CD4-positive, alpha-beta T cell (primary cell): ENCODE measurements at regions not wholly inside any gene's neighbourhood (a gene's known extent, or its start where the extent isn't known, plus 50 kb on each side); places are given as distances from the start of the nearest gene placed in this dataset.

Source experiments
- ATAC-seq: fragments of 200-7000 bp; cut with Tn5 transposase; one replicate; pipeline ENCODE4 v1.10.0; 2022; ENCODE audit warnings: mild to moderate bottlenecking; ENCODE audit not compliant: poor library complexity
- CTCF ChIA-PET: fragments of 350-600 bp; sonication (Branson Sonifier 250); formaldehyde crosslinking; loops from one replicate; lab custom pipeline; 2021; ENCODE audit warnings: antibody characterized with exemption, inconsistent platforms; lab: Charles Lee
- POLR2A ChIA-PET: fragments of 350-600 bp; sonication (Branson Sonifier 250); formaldehyde crosslinking; loops from one replicate; lab custom pipeline; 2021; ENCODE audit warnings: antibody characterized with exemption, inconsistent platforms; lab: Charles Lee
- DNase-seq, 14 experiments: peaks; one replicate each; pipeline ENCODE4 v3.0.0-alpha.2; 2013 to 2020; ENCODE audit warnings: mixed read lengths in 2 of 14
- H3K27ac ChIP-seq, 2 donors: one replicate each; pipeline versions ENCODE4 v1.5.1 to v1.7.0; 2013; ENCODE audit warnings: low read length in 2 of 2, low read depth in 1 of 2, mild to moderate bottlenecking in 1 of 2
- H3K27me3 ChIP-seq, 2 experiments: 1 replicate in 1 of 2; 2 replicates in 1 of 2; pipeline versions ENCODE4 v1.6.1 to v1.7.0; 2013; ENCODE audit warnings: low read length in 2 of 2, control low read depth in 1 of 2, mild to moderate bottlenecking in 1 of 2, moderate library complexity in 1 of 2; ENCODE audit not compliant: insufficient read depth in 2 of 2, control insufficient read depth in 1 of 2
- H3K36me3 ChIP-seq: one replicate; pipeline ENCODE4 v1.6.1; 2013; ENCODE audit warnings: low read length, control low read depth; ENCODE audit not compliant: insufficient read depth
- H3K4me1 ChIP-seq: one replicate; pipeline ENCODE4 v1.6.1; 2013; ENCODE audit warnings: low read length, control low read depth; ENCODE audit not compliant: insufficient read depth
- H3K4me3 ChIP-seq: one replicate; pipeline ENCODE4 v1.5.1; 2013; ENCODE audit warnings: mild to moderate bottlenecking, low read length, moderate library complexity
- H3K9me3 ChIP-seq, 2 experiments: 1 replicate in 1 of 2; 2 replicates in 1 of 2; pipeline versions ENCODE4 v1.6.1 to v1.7.0; 2013; ENCODE audit warnings: low read length in 2 of 2, mild to moderate bottlenecking in 2 of 2, control low read depth in 1 of 2, moderate library complexity in 1 of 2; ENCODE audit not compliant: control insufficient read depth in 1 of 2, insufficient read depth in 1 of 2
- H3K27ac Mint-ChIP-seq: one replicate; pipeline ENCODE4 v1.8.0; 2020; ENCODE audit warnings: mixed read lengths
- H3K27me3 Mint-ChIP-seq: one replicate; pipeline ENCODE4 v1.8.0; 2021; ENCODE audit warnings: mixed read lengths
- H3K36me3 Mint-ChIP-seq: one replicate; pipeline ENCODE4 v1.8.0; 2021; ENCODE audit warnings: low read depth, mixed read lengths
- H3K4me1 Mint-ChIP-seq: one replicate; pipeline ENCODE4 v1.8.0; 2021; ENCODE audit warnings: low read depth, mixed read lengths
- H3K4me3 Mint-ChIP-seq: one replicate; pipeline ENCODE4 v1.8.0; 2020; ENCODE audit warnings: mild to moderate bottlenecking, mixed read lengths
- H3K9me3 Mint-ChIP-seq: one replicate; pipeline ENCODE4 v1.8.0; 2020; ENCODE audit warnings: mixed read lengths
- intact Hi-C, 2 experiments: fragments of 100-400 bp; cut with DNase I in 1 of 2; cut with micrococcal nuclease in 1 of 2; formaldehyde crosslinking; loops; one replicate each; pipeline versions ENCODE4 v1.15.1 to v1.9.0; 2023 to 2025; cut with DNase I, micrococcal nuclease
- TF ChIP-seq, protein P1 (sequence below): fragments of 200-600 bp; IDR thresholded peaks from one replicate; pipeline ENCODE4 v1.8.0; 2022; ENCODE audit warnings: antibody characterized with exemption, mild to moderate bottlenecking

DNA sequence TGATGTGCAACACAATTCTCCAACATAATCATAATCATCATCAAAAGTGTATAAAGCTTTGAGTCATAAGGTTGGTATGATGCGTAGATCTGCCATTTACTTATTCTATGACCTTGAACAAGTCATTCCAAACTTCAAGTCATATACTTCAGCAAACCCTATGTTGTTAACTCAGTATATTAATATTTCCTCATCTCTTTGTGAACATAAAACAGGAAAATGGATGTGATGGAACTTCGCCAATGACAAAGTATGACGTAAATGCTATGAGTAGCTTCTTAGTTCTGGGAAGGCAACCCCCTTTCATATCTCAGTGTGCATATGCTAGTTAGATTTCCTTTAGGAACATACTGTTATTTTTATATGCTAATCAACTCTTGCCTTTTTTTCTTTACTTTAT, 102.7 kb upstream of the ANO3 start:
- ChIA-PET POLR2A (no interaction called here), CTCF (no interaction called here)
- no peaks in the 10 kb centered on the region for H3K4me1 ChIP-seq
- TF ChIP-seq, protein P1, sequence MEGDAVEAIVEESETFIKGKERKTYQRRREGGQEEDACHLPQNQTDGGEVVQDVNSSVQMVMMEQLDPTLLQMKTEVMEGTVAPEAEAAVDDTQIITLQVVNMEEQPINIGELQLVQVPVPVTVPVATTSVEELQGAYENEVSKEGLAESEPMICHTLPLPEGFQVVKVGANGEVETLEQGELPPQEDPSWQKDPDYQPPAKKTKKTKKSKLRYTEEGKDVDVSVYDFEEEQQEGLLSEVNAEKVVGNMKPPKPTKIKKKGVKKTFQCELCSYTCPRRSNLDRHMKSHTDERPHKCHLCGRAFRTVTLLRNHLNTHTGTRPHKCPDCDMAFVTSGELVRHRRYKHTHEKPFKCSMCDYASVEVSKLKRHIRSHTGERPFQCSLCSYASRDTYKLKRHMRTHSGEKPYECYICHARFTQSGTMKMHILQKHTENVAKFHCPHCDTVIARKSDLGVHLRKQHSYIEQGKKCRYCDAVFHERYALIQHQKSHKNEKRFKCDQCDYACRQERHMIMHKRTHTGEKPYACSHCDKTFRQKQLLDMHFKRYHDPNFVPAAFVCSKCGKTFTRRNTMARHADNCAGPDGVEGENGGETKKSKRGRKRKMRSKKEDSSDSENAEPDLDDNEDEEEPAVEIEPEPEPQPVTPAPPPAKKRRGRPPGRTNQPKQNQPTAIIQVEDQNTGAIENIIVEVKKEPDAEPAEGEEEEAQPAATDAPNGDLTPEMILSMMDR = no peak
- intact Hi-C loops = no loop called here
- H3K36me3 ChIP-seq = no peaks in the 10 kb centered on the region
- Mint-ChIP-seq H3K9me3 (peaks cover 2% of the 10 kb centered on the region), H3K27me3 (no peaks in the 10 kb centered on the region), H3K4me1 (no peaks in the 10 kb centered on the region), H3K4me3 (no peak overlapping the region), H3K27ac (no peak overlapping the region), H3K36me3 (no peaks in the 10 kb centered on the region)
- H3K27ac ChIP-seq = no peak overlapping the region
- no peak overlapping the region for H3K4me3 ChIP-seq
- no peaks in the 10 kb centered on the region for H3K9me3 ChIP-seq
- DNase-seq (no peak), ATAC-seq (no peak)
- no peaks in the 10 kb centered on the region for H3K27me3 ChIP-seq

DNA sequence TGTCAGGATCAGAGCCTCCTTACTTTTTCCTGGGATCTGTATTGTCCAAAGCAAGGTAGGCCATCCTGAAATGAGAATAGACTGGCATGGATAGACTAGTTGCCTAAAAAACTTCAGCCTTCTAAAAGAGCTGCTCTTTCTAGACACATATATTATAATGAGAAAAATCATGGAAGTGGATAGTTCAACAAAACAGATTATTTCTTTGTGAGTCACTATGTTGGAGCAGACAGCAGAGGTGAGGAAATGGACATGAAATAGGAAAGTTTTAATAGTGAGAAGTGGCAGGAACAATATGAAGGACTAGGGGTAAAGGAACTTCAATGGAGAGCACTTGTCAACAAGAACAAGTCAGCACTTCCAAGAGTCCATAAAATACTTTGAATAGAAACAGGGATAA, 101.9 kb upstream of the ANO3 start:
- TF ChIP-seq, protein P1 = no peak
- Mint-ChIP-seq H3K9me3 (peaks cover 2% of the 10 kb centered on the region), H3K27me3 (no peaks in the 10 kb centered on the region), H3K36me3 (no peaks in the 10 kb centered on the region), H3K4me3 (no peak overlapping the region), H3K27ac (no peak overlapping the region), H3K4me1 (no peaks in the 10 kb centered on the region)
- ChIA-PET CTCF (no interaction called here), POLR2A (no interaction called here)
- intact Hi-C loops = no loop called here
- no peaks in the 10 kb centered on the region for H3K9me3 ChIP-seq
- no peak for DNase-seq
- no peak overlapping the region for H3K27ac ChIP-seq
- H3K27me3 ChIP-seq = no peaks in the 10 kb centered on the region
- no peak overlapping the region for H3K4me3 ChIP-seq
- no peaks in the 10 kb centered on the region for H3K36me3 ChIP-seq
- no peak for ATAC-seq
- no peaks in the 10 kb centered on the region for H3K4me1 ChIP-seq

DNA sequence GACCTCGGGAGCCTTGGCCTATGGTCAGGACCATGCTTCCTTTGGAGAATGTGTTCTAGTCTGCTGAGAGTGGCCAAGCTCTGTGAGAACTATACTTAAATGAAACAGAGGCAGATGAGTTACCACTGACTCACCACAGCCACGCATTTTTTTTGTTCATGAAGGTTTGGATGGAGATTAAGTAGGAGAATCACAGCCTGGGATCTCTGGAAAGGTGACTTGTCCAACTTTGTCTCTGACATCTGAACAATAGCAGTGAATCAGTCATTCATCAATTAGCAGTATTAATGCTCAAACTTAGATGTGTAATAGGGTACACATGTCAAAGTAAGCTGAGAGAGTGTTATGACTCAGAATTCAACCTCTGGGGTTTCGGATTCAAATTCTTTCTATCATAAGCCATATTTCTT, 100.7 kb upstream of the ANO3 start:
- no peak overlapping the region for H3K4me3 Mint-ChIP-seq
- ChIA-PET CTCF (no interaction called here), POLR2A (no interaction called here)
- no peaks in the 10 kb centered on the region for H3K4me1 Mint-ChIP-seq
- no peaks in the 10 kb centered on the region for H3K9me3 ChIP-seq
- H3K36me3 Mint-ChIP-seq = no peaks in the 10 kb centered on the region
- H3K9me3 Mint-ChIP-seq = peaks cover 5% of the 10 kb centered on the region
- no peak overlapping the region for H3K27ac ChIP-seq
- intact Hi-C loops = no loop called here
- no peak overlapping the region for H3K27ac Mint-ChIP-seq
- no peaks in the 10 kb centered on the region for H3K36me3 ChIP-seq
- no peak overlapping the region for H3K4me3 ChIP-seq
- no peaks in the 10 kb centered on the region for H3K4me1 ChIP-seq
- H3K27me3 ChIP-seq = no peaks in the 10 kb centered on the region
- no peaks in the 10 kb centered on the region for H3K27me3 Mint-ChIP-seq
- no peak for ATAC-seq
- TF ChIP-seq, protein P1 = no peak
- no peak for DNase-seq
